Mammary epithelial cell (primary cell): ENCODE measurements at regions not wholly inside any gene's neighbourhood (a gene's known extent, or its start where the extent isn't known, plus 50 kb on each side); places are given as distances from the start of the nearest gene placed in this dataset.

Source experiments
- CTCF ChIP-seq, 2 donors: IDR thresholded peaks in 1 of 2; conservative IDR thresholded peaks in 1 of 2; 2 replicates each; pipeline ENCODE4 v1.5.1; 2011 to 2012; ENCODE audit warnings: inconsistent platforms in 2 of 2, low read length in 2 of 2, mild to moderate bottlenecking in 2 of 2, control low read depth in 1 of 2, low read depth in 1 of 2; ENCODE audit not compliant: insufficient read depth in 1 of 2; ENCODE audit errors: extremely low read depth in 1 of 2
- EZH2 ChIP-seq: IDR thresholded peaks from 2 replicates; pipeline ENCODE4 v1.6.1; 2012; ENCODE audit warnings: low read length, inconsistent platforms, borderline replicate concordance

GRCh38 chr10:90222372-90222771 lies 521.0 kb downstream of the KIF20B start:
- TF ChIP-seq CTCF (conservative IDR thresholded peaks at IDR 0.05 in 1 of 2, IDR thresholded peaks at IDR 0.05 in 1 of 2; ENCODE audit: extremely low read depth in 1 of 2, insufficient read depth in 1 of 2, low read depth in 1 of 2, low read length in 2 of 2) (no peak), EZH2 (no peak)
